Thoracic aorta (tissue), 2 donors: ENCODE measurements at regions not wholly inside any gene's neighbourhood (a gene's known extent, or its start where the extent isn't known, plus 50 kb on each side); places are given as distances from the start of the nearest gene placed in this dataset.
"Not testable (repeated sequence)": the region's sequence is repeated elsewhere in the genome, so short reads cannot be mapped to it uniquely, and the experiment has no call there.

Source experiments
- ATAC-seq: fragments of 150-250 bp; one replicate; pipeline ENCODE4 v1.8.0; 2017; ENCODE audit warnings: low read depth; ENCODE audit not compliant: insufficient number of reproducible peaks, low FRiP score
- DNase-seq: peaks from one replicate; pipeline ENCODE4 v3.0.0-alpha.2; 2020; ENCODE audit warnings: low spot score
- H3K27ac ChIP-seq, 2 donors: fragments of 200-600 bp; sonication (generic); 1 replicate in 1 of 2; 2 replicates in 1 of 2; pipeline ENCODE4 v1.5.1; 2016; ENCODE audit warnings: mild to moderate bottlenecking in 2 of 2, moderate library complexity in 2 of 2
- H3K27me3 ChIP-seq: fragments of 200-600 bp; sonication (generic); replicated peaks from 2 replicates; pipeline ENCODE4 v1.6.0; 2016; ENCODE audit warnings: mild to moderate bottlenecking; ENCODE audit not compliant: insufficient read depth
- H3K36me3 ChIP-seq: fragments of 200-600 bp; sonication (generic); one replicate; pipeline ENCODE4 v1.5.1; 2016
- H3K4me1 ChIP-seq, 2 donors: fragments of 200-600 bp; sonication (generic); 1 replicate in 1 of 2; 2 replicates in 1 of 2; pipeline versions ENCODE4 v1.5.1 to v1.6.0; 2016; ENCODE audit warnings: low read depth in 2 of 2, mild to moderate bottlenecking in 1 of 2; ENCODE audit not compliant: control insufficient read depth in 1 of 2
- H3K4me3 ChIP-seq: fragments of 200-600 bp; sonication (generic); 2 replicates; pipeline ENCODE4 v1.5.1; 2016; ENCODE audit warnings: mild to moderate bottlenecking
- H3K9me3 ChIP-seq: fragments of 200-600 bp; sonication (generic); 2 replicates; pipeline ENCODE4 v1.5.1; 2016
- CTCF ChIP-seq: fragments of 200-600 bp; sonication (generic); IDR thresholded peaks from one replicate; pipeline ENCODE4 v1.5.1; 2019; ENCODE audit warnings: antibody characterized with exemption

DNA sequence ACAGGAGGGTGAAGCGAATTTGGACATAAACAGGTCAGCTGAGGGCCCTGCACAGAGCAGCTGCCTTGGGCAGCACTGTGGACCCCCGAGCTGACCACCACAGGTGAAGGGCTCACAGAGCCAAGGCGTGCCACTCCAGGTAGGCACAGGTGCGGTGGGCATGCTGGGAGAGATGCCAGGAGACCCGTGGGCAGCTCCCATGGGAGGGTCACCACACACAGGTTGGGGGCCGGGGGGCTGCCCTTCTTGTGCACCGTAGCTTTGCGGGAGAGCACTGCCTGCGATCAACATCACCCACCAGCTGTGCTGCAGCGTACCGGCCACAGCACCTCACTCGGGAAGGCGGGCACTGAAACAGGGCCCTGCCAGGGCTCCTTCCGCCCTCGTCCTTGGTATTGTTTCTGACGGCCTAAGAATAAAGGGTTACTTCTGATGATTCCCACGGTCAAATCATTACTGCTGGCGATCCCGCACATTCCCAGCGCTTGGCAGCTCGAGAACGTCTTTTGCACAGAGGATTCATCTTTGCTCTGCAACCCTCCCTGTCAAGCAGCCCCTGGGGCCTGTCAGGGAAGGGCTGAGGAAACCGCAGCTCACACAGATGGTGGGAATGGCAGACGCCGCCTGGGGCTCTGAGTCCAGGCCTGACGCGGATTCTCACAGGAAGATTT, 181.7 kb downstream of the BANP start:
- no peaks in the 10 kb centered on the region for H3K4me1 ChIP-seq
- no peak for ATAC-seq
- H3K36me3 ChIP-seq, result no peaks in the 10 kb centered on the region
- H3K27me3 ChIP-seq, result no peaks in the 10 kb centered on the region
- no peak for DNase-seq
- no peaks in the 10 kb centered on the region for H3K9me3 ChIP-seq
- no peak overlapping the region for H3K4me3 ChIP-seq
- no peak overlapping the region for H3K27ac ChIP-seq
- no peak for TF ChIP-seq CTCF

DNA sequence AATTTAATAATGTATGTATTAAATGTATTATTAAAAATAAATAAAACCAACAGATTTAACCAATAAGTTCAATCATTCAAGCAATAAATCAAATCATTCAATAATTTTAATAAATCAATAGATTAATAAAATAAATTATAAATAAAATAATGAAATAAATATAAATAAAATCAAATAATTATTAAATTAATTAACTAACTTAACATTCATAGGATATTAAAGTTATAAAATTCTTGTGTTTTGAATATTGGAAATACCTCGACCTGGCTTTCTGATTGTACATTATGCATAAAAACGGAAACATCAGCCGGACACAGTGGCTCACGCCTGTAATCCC, 182.2 kb downstream of the BANP start:
- H3K36me3 ChIP-seq, result no peaks in the 10 kb centered on the region
- no peaks in the 10 kb centered on the region for H3K27me3 ChIP-seq
- no peaks in the 10 kb centered on the region for H3K4me1 ChIP-seq
- H3K9me3 ChIP-seq, result peaks cover 4% of the 10 kb centered on the region
- no peak for ATAC-seq
- DNase-seq, result no peak
- no peak overlapping the region for H3K4me3 ChIP-seq
- no peak overlapping the region for H3K27ac ChIP-seq
- TF ChIP-seq CTCF, result no peak

DNA sequence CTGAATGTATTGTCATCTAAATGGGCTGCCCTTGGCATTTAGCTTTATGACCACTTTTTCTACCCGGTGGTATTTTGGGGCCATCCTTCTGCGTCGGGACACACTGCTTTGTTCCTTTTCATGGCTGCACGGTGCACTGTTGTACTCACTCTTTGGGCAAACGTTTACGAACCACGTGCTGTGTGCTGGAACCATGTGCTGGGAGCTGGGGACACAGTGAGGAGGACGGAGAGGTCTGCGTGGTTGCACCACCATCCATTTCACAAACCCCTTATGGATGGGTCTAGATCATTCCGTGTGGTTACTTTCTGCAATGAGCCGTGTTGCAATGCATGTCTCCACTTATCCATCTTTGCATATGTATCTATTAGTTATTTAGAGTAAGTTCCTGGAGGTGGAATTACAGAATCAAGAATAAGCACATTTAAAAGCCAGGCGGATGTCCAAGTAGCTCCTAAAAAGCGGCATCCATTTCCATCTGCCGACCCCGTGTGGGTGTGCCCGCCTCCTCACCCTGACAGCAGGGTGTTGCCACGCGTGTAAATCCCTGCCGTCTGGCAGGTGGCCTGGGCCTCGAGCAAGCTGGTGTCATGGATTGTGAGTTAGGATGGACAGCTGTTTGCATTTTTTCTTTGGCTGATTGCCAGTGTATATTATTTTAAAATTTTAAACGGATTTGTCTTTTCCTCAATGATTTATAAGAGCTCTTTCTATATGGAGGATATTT, 183.1 kb downstream of the BANP start:
- not testable (repeated sequence) for H3K4me1 ChIP-seq, H3K4me3 ChIP-seq, H3K36me3 ChIP-seq, H3K27ac ChIP-seq, H3K27me3 ChIP-seq, ATAC-seq, DNase-seq
- peaks cover 11% of the 10 kb centered on the region for H3K9me3 ChIP-seq

- DNase-seq, ATAC-seq: not testable (repeated sequence)
Observed at GRCh38 chr16:88134899-88135682, 183.9 kb downstream of the BANP start.

DNA sequence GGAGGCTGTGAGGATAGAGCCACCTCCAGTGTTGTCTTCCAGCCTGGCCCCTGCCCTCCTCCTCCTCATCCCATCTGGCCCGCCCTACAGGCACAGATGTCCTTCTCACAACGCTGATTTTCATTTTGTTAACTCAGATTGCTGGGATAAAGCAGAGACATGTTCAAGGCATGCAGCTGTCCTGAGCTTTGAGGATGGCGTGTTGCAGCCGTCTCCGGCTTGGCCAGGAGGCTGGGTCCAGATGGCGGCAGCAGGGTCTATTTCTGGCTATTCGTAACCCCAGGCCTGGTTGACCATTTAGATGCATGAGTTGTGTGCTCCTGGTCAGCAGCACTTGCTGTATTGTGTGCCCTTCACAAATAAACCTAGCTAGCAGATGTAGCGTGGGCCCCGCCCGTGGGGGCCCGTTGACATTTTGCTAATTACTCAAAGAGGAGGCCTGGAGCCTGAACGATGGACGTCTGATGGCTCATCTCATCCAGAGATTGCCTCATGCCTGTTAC, 185.0 kb downstream of the BANP start:
- not testable (repeated sequence) for H3K4me3 ChIP-seq, H3K36me3 ChIP-seq, H3K27ac ChIP-seq, H3K4me1 ChIP-seq, H3K27me3 ChIP-seq, DNase-seq, ATAC-seq
- peaks cover 15% of the 10 kb centered on the region for H3K9me3 ChIP-seq

More at GRCh38 chr16:88134899-88135682, 183.9 kb downstream of the BANP start:
- not testable (repeated sequence) for H3K27ac ChIP-seq, H3K4me1 ChIP-seq, H3K36me3 ChIP-seq, H3K4me3 ChIP-seq, H3K27me3 ChIP-seq
- H3K9me3 ChIP-seq, result peaks cover 15% of the 10 kb centered on the region

- peaks cover 15% of the 10 kb centered on the region for H3K9me3 ChIP-seq
- ATAC-seq, H3K36me3 ChIP-seq, DNase-seq, H3K27me3 ChIP-seq, H3K4me3 ChIP-seq, H3K4me1 ChIP-seq, H3K27ac ChIP-seq: not testable (repeated sequence)
Observed at GRCh38 chr16:88136939-88137338, 185.7 kb downstream of the BANP start.

DNA sequence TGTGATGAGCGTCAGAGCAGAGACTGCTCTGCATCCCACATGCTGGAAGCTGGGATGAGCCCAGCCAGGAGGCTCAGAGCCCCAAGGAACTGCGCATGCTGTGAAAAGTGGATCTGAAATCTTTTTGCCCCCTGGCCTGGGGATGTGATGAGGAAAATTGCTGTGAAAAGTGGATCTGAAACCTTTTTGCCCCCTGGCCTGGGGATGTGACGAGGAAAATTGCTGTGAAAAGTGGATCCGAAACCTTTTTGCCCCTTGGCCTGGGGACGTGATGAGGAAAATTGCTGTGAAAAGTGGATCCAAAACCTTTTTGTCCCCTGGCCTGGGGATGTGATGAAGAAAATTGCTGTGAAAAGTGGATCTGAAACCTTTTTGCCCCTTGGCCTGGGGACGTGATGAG, 187.9 kb downstream of the BANP start:
- peaks cover 15% of the 10 kb centered on the region for H3K9me3 ChIP-seq
- H3K27ac ChIP-seq, H3K4me1 ChIP-seq, H3K4me3 ChIP-seq, DNase-seq, H3K36me3 ChIP-seq, H3K27me3 ChIP-seq, ATAC-seq: not testable (repeated sequence)

- H3K27ac ChIP-seq, DNase-seq, H3K4me3 ChIP-seq, H3K4me1 ChIP-seq, H3K27me3 ChIP-seq, H3K36me3 ChIP-seq, ATAC-seq: not testable (repeated sequence)
- H3K9me3 ChIP-seq, result peaks cover 15% of the 10 kb centered on the region
Observed at GRCh38 chr16:88140195-88140594, 189.0 kb downstream of the BANP start.
